Gastrocnemius medialis (tissue), 4 donors: ENCODE measurements at regions not wholly inside any gene's neighbourhood (a gene's known extent, or its start where the extent isn't known, plus 50 kb on each side); places are given as distances from the start of the nearest gene placed in this dataset.

Source experiments
- POLR2A ChIP-seq, 2 donors: fragments of 450-650 bp; IDR thresholded peaks; one replicate each; pipeline ENCODE4 v1.6.1; 2017; ENCODE audit warnings: antibody characterized with exemption in 2 of 2, mild to moderate bottlenecking in 2 of 2, moderate library complexity in 2 of 2
- TF ChIP-seq, protein P1 (sequence below), 5 experiments: fragments of 450-650 bp in 3 of 5; fragments of 200-600 bp in 2 of 5; sonication (generic) in 2 of 5; IDR thresholded peaks in 4 of 5; conservative IDR thresholded peaks in 1 of 5; 1 replicate in 4 of 5; 2 replicates in 1 of 5; pipeline ENCODE4 v1.5.1; 2016 to 2019; ENCODE audit warnings: antibody characterized with exemption in 5 of 5, mild to moderate bottlenecking in 3 of 5, moderate library complexity in 3 of 5

DNA sequence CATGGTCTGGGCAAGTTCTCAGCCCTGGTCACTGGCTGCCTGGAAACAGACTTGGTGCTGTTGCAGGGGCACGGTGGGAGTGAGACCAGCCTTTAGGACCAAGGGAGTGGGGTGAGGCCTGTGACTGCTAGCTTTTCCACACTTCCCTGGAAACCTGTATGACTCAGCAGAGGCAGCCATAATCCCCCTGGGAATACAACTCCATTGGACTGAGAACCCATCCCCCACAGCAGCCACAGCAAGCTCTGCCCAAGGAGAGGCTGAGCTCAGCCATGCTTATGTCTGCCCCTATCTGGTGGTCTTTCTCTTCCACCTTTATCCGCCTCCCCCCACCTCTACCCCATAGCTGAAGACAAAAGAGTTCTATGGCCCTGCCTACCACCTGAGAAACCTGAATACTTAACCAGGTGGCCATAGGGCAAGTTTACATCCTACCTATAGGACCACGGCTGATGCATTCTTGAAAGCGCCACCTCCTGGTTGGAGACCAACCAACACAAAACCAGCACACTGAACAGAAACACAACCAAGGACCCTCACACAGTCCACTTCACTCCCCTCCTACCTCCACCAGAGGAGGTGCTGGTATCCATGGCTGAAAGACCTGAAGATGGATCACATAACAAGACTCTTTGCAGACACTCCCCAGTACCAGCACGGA lies 816.2 kb upstream of the SOX9 start:
- TF ChIP-seq, protein P1, sequence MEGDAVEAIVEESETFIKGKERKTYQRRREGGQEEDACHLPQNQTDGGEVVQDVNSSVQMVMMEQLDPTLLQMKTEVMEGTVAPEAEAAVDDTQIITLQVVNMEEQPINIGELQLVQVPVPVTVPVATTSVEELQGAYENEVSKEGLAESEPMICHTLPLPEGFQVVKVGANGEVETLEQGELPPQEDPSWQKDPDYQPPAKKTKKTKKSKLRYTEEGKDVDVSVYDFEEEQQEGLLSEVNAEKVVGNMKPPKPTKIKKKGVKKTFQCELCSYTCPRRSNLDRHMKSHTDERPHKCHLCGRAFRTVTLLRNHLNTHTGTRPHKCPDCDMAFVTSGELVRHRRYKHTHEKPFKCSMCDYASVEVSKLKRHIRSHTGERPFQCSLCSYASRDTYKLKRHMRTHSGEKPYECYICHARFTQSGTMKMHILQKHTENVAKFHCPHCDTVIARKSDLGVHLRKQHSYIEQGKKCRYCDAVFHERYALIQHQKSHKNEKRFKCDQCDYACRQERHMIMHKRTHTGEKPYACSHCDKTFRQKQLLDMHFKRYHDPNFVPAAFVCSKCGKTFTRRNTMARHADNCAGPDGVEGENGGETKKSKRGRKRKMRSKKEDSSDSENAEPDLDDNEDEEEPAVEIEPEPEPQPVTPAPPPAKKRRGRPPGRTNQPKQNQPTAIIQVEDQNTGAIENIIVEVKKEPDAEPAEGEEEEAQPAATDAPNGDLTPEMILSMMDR (IDR thresholded peaks at IDR 0.05 in 4 of 5, conservative IDR thresholded peaks at IDR 0.05 in 1 of 5) = no peak
- TF ChIP-seq POLR2A (IDR thresholded peaks at IDR 0.05) = no peak
